GM18909 (cell line): ENCODE measurements at regions not wholly inside any gene's neighbourhood (a gene's known extent, or its start where the extent isn't known, plus 50 kb on each side); places are given as distances from the start of the nearest gene placed in this dataset.
"Not testable (repeated sequence)": the region's sequence is repeated elsewhere in the genome, so short reads cannot be mapped to it uniquely, and the experiment has no call there.

ENCODE experiments used
- ATAC-seq: cut with Tn5 transposase; IDR thresholded peaks from one replicate; pipeline ENCODE4 v1.9.1; 2021; ENCODE audit warnings: mild to moderate bottlenecking; ENCODE audit not compliant: unreplicated experiment, poor library complexity

- ATAC-seq: no peak
Measured at GRCh38 chr3:147160984-147161383, 245.4 kb downstream of the ZIC4 start.

GRCh38 chr3:147159141-147159540 is 247.2 kb downstream of the ZIC4 start:
- ATAC-seq: no peak

GRCh38 chr3:147157631-147158030 is 248.7 kb downstream of the ZIC4 start:
- no peak for ATAC-seq

GRCh38 chr3:147154988-147155387 is 251.4 kb downstream of the ZIC4 start:
- not testable (repeated sequence) for ATAC-seq

- no peak for ATAC-seq
Measured at GRCh38 chr3:147153830-147154539, 252.4 kb downstream of the ZIC4 start.

- ATAC-seq: no peak
Measured at GRCh38 chr3:147152476-147152875, 253.9 kb downstream of the ZIC4 start.

- no peak for ATAC-seq
Measured at GRCh38 chr3:147141516-147142288, 264.6 kb downstream of the ZIC4 start.

- ATAC-seq: no peak
Measured at GRCh38 chr3:147139341-147139740, 267.0 kb downstream of the ZIC4 start.

- ATAC-seq: no peak
Measured at GRCh38 chr3:147132168-147132567, 274.2 kb downstream of the ZIC4 start.

- no peak for ATAC-seq
Measured at GRCh38 chr3:147130461-147130860, 275.9 kb downstream of the ZIC4 start.

- ATAC-seq: no peak
Measured at GRCh38 chr3:147129665-147130064, 276.7 kb downstream of the ZIC4 start.

GRCh38 chr3:147122350-147122749 is 284.0 kb downstream of the ZIC4 start:
- no peak for ATAC-seq

- no peak for ATAC-seq
Measured at GRCh38 chr3:147119989-147120388, 286.4 kb downstream of the ZIC4 start.

- ATAC-seq: no peak
Measured at GRCh38 chr3:147119346-147119745, 287.0 kb downstream of the ZIC4 start.

- ATAC-seq: no peak
Measured at GRCh38 chr3:147118611-147119010, 287.7 kb downstream of the ZIC4 start.

GRCh38 chr3:147117631-147118030 is 288.7 kb downstream of the ZIC4 start:
- ATAC-seq: no peak

- ATAC-seq: no peak
Measured at GRCh38 chr3:147113293-147114044, 292.9 kb downstream of the ZIC4 start.

GRCh38 chr3:147099076-147099475 is 307.3 kb downstream of the ZIC4 start:
- no peak for ATAC-seq

- ATAC-seq: no peak
Measured at GRCh38 chr3:147090461-147090860, 315.9 kb downstream of the ZIC4 start.

GRCh38 chr3:147089286-147089685 is 317.1 kb downstream of the ZIC4 start:
- no peak for ATAC-seq

- not testable (repeated sequence) for ATAC-seq
Measured at GRCh38 chr3:147059500-147059899, 346.8 kb downstream of the ZIC4 start.
